ENCODE measurements at regions not wholly inside any gene's neighbourhood (a gene's known extent, or its start where the extent isn't known, plus 50 kb on each side); places are given as distances from the start of the nearest gene placed in this dataset.

GRCh38 chr1:222346955-222347354 is 200.9 kb downstream of the HHIPL2 start:
- no peaks in the 10 kb centered on the region for H3F3A ChIP-seq (ENCODE audit: control insufficient read depth, insufficient read depth)
- no peak for TF ChIP-seq CTCF (IDR thresholded peaks at IDR 0.05; ENCODE audit: low read depth, low read length, poor library complexity, severe bottlenecking)
- TF ChIP-seq EZH2phosphoT487 (IDR thresholded peaks at IDR 0.05; ENCODE audit: borderline replicate concordance, low read length), result no peak
- no peak overlapping the region for H3K4me3 ChIP-seq (ENCODE audit: low read length)
- no peak overlapping the region for H3K4me2 ChIP-seq (ENCODE audit: low read length)
- H3K27ac ChIP-seq (ENCODE audit: low read depth, low read length), result no peak overlapping the region
- H3K36me3 ChIP-seq (ENCODE audit: control insufficient read depth, low read length), result no peaks in the 10 kb centered on the region
- H3K9me2 ChIP-seq (replicated peaks; ENCODE audit: control insufficient read depth, low read length), result no peaks in the 10 kb centered on the region
- H3K9me3 ChIP-seq (ENCODE audit: control insufficient read depth, insufficient read depth, low read length), result no peaks in the 10 kb centered on the region
- no peaks in the 10 kb centered on the region for H3K4me1 ChIP-seq (ENCODE audit: control insufficient read depth, low read length)
- H3K79me2 ChIP-seq (ENCODE audit: control insufficient read depth, low read length), result no peaks in the 10 kb centered on the region
- H4K20me1 ChIP-seq (ENCODE audit: control insufficient read depth, insufficient read depth, low read depth, low read length), result no peaks in the 10 kb centered on the region
- no peaks in the 10 kb centered on the region; the same call in 1 of the 2 replicates for H3K27me3 ChIP-seq (ENCODE audit: control insufficient read depth, low read length)

- Histone ChIP-seq H3K9me3 (ENCODE audit: control insufficient read depth, insufficient read depth, low read length) (no peaks in the 10 kb centered on the region), H3K79me2 (ENCODE audit: control insufficient read depth, low read length) (no peaks in the 10 kb centered on the region), H3K4me2 (ENCODE audit: low read length) (no peak overlapping the region), H3K4me3 (ENCODE audit: low read length) (no peak overlapping the region), H3K27ac (ENCODE audit: low read depth, low read length) (no peak overlapping the region), H3K9me2 (replicated peaks; ENCODE audit: control insufficient read depth, low read length) (no peaks in the 10 kb centered on the region), H3F3A (ENCODE audit: control insufficient read depth, insufficient read depth) (no peaks in the 10 kb centered on the region), H4K20me1 (ENCODE audit: control insufficient read depth, insufficient read depth, low read depth, low read length) (no peaks in the 10 kb centered on the region), H3K27me3 (ENCODE audit: control insufficient read depth, low read length) (no peaks in the 10 kb centered on the region), H3K4me1 (ENCODE audit: control insufficient read depth, low read length) (no peaks in the 10 kb centered on the region), H3K36me3 (ENCODE audit: control insufficient read depth, low read length) (no peaks in the 10 kb centered on the region)
- no peak for TF ChIP-seq CTCF (IDR thresholded peaks at IDR 0.05; ENCODE audit: low read depth, low read length, poor library complexity, severe bottlenecking)
- TF ChIP-seq EZH2phosphoT487 (IDR thresholded peaks at IDR 0.05; ENCODE audit: borderline replicate concordance, low read length), result no peak
These were observed 208.4 kb downstream of the HHIPL2 start for GRCh38 chr1:222339376-222339947.

GRCh38 chr1:222335586-222335985 is 212.3 kb downstream of the HHIPL2 start:
- no peaks in the 10 kb centered on the region for H3K27me3 ChIP-seq (ENCODE audit: control insufficient read depth, low read length)
- TF ChIP-seq EZH2phosphoT487 (IDR thresholded peaks at IDR 0.05; ENCODE audit: borderline replicate concordance, low read length) (no peak), CTCF (IDR thresholded peaks at IDR 0.05; ENCODE audit: low read depth, low read length, poor library complexity, severe bottlenecking) (no peak)
- H3K36me3 ChIP-seq (ENCODE audit: control insufficient read depth, low read length), result no peaks in the 10 kb centered on the region
- H3K4me1 ChIP-seq (ENCODE audit: control insufficient read depth, low read length), result no peaks in the 10 kb centered on the region
- H3K9me3 ChIP-seq (ENCODE audit: control insufficient read depth, insufficient read depth, low read length), result no peaks in the 10 kb centered on the region
- no peak overlapping the region for H3K4me2 ChIP-seq (ENCODE audit: low read length)
- no peaks in the 10 kb centered on the region for H4K20me1 ChIP-seq (ENCODE audit: control insufficient read depth, insufficient read depth, low read depth, low read length)
- H3F3A ChIP-seq (ENCODE audit: control insufficient read depth, insufficient read depth), result no peaks in the 10 kb centered on the region
- no peaks in the 10 kb centered on the region for H3K9me2 ChIP-seq (replicated peaks; ENCODE audit: control insufficient read depth, low read length)
- no peak overlapping the region for H3K4me3 ChIP-seq (ENCODE audit: low read length)
- no peak overlapping the region for H3K27ac ChIP-seq (ENCODE audit: low read depth, low read length)
- no peaks in the 10 kb centered on the region for H3K79me2 ChIP-seq (ENCODE audit: control insufficient read depth, low read length)
